ENCODE measurements at regions not wholly inside any gene's neighbourhood (a gene's known extent, or its start where the extent isn't known, plus 50 kb on each side); places are given as distances from the start of the nearest gene placed in this dataset.

- TF ChIP-seq, protein P1, sequence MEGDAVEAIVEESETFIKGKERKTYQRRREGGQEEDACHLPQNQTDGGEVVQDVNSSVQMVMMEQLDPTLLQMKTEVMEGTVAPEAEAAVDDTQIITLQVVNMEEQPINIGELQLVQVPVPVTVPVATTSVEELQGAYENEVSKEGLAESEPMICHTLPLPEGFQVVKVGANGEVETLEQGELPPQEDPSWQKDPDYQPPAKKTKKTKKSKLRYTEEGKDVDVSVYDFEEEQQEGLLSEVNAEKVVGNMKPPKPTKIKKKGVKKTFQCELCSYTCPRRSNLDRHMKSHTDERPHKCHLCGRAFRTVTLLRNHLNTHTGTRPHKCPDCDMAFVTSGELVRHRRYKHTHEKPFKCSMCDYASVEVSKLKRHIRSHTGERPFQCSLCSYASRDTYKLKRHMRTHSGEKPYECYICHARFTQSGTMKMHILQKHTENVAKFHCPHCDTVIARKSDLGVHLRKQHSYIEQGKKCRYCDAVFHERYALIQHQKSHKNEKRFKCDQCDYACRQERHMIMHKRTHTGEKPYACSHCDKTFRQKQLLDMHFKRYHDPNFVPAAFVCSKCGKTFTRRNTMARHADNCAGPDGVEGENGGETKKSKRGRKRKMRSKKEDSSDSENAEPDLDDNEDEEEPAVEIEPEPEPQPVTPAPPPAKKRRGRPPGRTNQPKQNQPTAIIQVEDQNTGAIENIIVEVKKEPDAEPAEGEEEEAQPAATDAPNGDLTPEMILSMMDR (IDR thresholded peaks at IDR 0.05 in 8 of 11, conservative IDR thresholded peaks at IDR 0.05 in 3 of 11): no peak
- no peak for TF ChIP-seq POLR2A (IDR thresholded peaks at IDR 0.05)
These were observed 403.6 kb upstream of the C2CD4B start for GRCh38 chr15:62568702-62569101.
